LNCaP clone FGC (cell line): ENCODE measurements at regions not wholly inside any gene's neighbourhood (a gene's known extent, or its start where the extent isn't known, plus 50 kb on each side); places are given as distances from the start of the nearest gene placed in this dataset.

ENCODE experiments used
- DNase-seq: peaks from one replicate; pipeline ENCODE4 v3.0.0-alpha.2; 2011; ENCODE audit warnings: low read depth
- H3K4me3 ChIP-seq: 2 replicates; pipeline ENCODE4 v1.5.1; 2011; ENCODE audit warnings: mild to moderate bottlenecking, low read depth, low read length, control low read depth
- CTCF ChIP-seq: IDR thresholded peaks from 2 replicates; pipeline ENCODE4 v1.5.1; 2012; ENCODE audit warnings: mild to moderate bottlenecking; ENCODE audit not compliant: control insufficient read depth, insufficient read depth; ENCODE audit errors: extremely low read depth

- TF ChIP-seq CTCF = no peak
- H3K4me3 ChIP-seq = no peak overlapping the region
- DNase-seq = no peak
Observed at GRCh38 chr14:101374373-101375338, 186.6 kb upstream of the DIO3 start.

- no peak overlapping the region for H3K4me3 ChIP-seq
- TF ChIP-seq CTCF = no peak
- no peak for DNase-seq
Observed at GRCh38 chr14:101377069-101377468, 184.2 kb upstream of the DIO3 start.

- DNase-seq = no peak
- H3K4me3 ChIP-seq = no peak overlapping the region
- TF ChIP-seq CTCF = no peak
Observed at GRCh38 chr14:101379842-101380241, 181.5 kb upstream of the DIO3 start.

- no peak for TF ChIP-seq CTCF
- no peak for DNase-seq
- no peak overlapping the region for H3K4me3 ChIP-seq
Observed at GRCh38 chr14:101380512-101380911, 180.8 kb upstream of the DIO3 start.

- no peak for DNase-seq
- H3K4me3 ChIP-seq = no peak overlapping the region
- TF ChIP-seq CTCF = no peak
Observed at GRCh38 chr14:101380940-101381339, 180.4 kb upstream of the DIO3 start.

GRCh38 chr14:101383737-101384338 is 177.5 kb upstream of the DIO3 start:
- no peak overlapping the region for H3K4me3 ChIP-seq
- no peak for TF ChIP-seq CTCF
- DNase-seq = no peak
